Neural cell (in vitro differentiated cells): ENCODE measurements at regions not wholly inside any gene's neighbourhood (a gene's known extent, or its start where the extent isn't known, plus 50 kb on each side); places are given as distances from the start of the nearest gene placed in this dataset.

Experiments
- EP300 ChIP-seq: fragments of 450-650 bp; conservative IDR thresholded peaks from 2 replicates; pipeline ENCODE4 v1.6.1; 2014; ENCODE audit warnings: antibody characterized with exemption, mild to moderate bottlenecking, moderate library complexity; ENCODE audit not compliant: poor library complexity, severe bottlenecking
- POLR2AphosphoS5 ChIP-seq: IDR thresholded peaks from 2 replicates; pipeline ENCODE4 v1.6.1; 2012
- TF ChIP-seq, protein P1 (sequence below): fragments of 450-650 bp; IDR thresholded peaks from 2 replicates; pipeline ENCODE4 v1.5.1; 2014; ENCODE audit warnings: antibody characterized with exemption, mild to moderate bottlenecking, moderate library complexity; ENCODE audit not compliant: poor library complexity, severe bottlenecking

GRCh38 chr1:4292861-4293260, 361.5 kb upstream of the AJAP1 start:
- TF ChIP-seq, protein P1, sequence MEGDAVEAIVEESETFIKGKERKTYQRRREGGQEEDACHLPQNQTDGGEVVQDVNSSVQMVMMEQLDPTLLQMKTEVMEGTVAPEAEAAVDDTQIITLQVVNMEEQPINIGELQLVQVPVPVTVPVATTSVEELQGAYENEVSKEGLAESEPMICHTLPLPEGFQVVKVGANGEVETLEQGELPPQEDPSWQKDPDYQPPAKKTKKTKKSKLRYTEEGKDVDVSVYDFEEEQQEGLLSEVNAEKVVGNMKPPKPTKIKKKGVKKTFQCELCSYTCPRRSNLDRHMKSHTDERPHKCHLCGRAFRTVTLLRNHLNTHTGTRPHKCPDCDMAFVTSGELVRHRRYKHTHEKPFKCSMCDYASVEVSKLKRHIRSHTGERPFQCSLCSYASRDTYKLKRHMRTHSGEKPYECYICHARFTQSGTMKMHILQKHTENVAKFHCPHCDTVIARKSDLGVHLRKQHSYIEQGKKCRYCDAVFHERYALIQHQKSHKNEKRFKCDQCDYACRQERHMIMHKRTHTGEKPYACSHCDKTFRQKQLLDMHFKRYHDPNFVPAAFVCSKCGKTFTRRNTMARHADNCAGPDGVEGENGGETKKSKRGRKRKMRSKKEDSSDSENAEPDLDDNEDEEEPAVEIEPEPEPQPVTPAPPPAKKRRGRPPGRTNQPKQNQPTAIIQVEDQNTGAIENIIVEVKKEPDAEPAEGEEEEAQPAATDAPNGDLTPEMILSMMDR: no peak
- TF ChIP-seq POLR2AphosphoS5: no peak
- TF ChIP-seq EP300: no peak
